Activated CD4-positive, alpha-beta T cell treated with anti-CD3 and anti-CD28 coated beads, Interleukin-2, amount 10 ng/mL, durations not matched to agents 7 days and 5 days (primary cell): ENCODE measurements at regions not wholly inside any gene's neighbourhood (a gene's known extent, or its start where the extent isn't known, plus 50 kb on each side); places are given as distances from the start of the nearest gene placed in this dataset.

Experiments
- CTCF ChIA-PET: fragments of 350-600 bp; sonication (Branson Sonifier 250); formaldehyde crosslinking; loops from one replicate; lab custom pipeline; 2021; ENCODE audit warnings: antibody characterized with exemption; lab: Charles Lee
- POLR2A ChIA-PET: fragments of 350-600 bp; sonication (Branson Sonifier 250); formaldehyde crosslinking; loops from one replicate; lab custom pipeline; 2021; ENCODE audit warnings: antibody characterized with exemption; lab: Charles Lee
- DNase-seq: peaks from one replicate; pipeline ENCODE4 v3.0.0-alpha.2; 2020
- H3K27ac Mint-ChIP-seq: one replicate; pipeline ENCODE4 v1.8.0; 2021; ENCODE audit warnings: mild to moderate bottlenecking, moderate library complexity, mixed read lengths
- H3K27me3 Mint-ChIP-seq: one replicate; pipeline ENCODE4 v1.8.0; 2021; ENCODE audit warnings: mixed read lengths
- H3K36me3 Mint-ChIP-seq: one replicate; pipeline ENCODE4 v1.8.0; 2021; ENCODE audit warnings: low read depth, mixed read lengths
- H3K4me1 Mint-ChIP-seq: one replicate; pipeline ENCODE4 v1.8.0; 2021; ENCODE audit warnings: mixed read lengths
- H3K4me3 Mint-ChIP-seq: one replicate; pipeline ENCODE4 v1.8.0; 2021; ENCODE audit warnings: mild to moderate bottlenecking, moderate library complexity, mixed read lengths
- H3K9me3 Mint-ChIP-seq: one replicate; pipeline ENCODE4 v1.8.0; 2021; ENCODE audit warnings: mixed read lengths

DNA sequence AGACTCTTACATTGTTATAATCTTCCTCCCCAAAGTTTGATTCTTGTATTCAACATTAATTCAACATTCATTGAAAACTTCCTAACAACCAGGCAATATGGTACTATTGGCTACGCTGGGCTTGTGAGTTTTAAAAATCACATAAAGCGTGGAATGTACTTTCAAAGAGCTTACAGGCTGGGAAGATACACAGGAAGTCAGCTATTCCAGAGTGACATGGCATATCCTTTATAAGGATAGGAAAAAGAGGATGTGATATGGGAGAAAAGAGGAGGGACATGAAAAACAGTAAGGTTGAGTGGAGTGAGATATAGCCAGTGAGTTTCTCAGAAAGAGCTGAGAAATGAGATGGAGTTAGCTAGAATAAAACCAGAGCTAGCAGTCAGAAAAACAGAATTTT, 103.6 kb upstream of the ATF7IP start:
- ChIA-PET CTCF (interaction anchor here (0.6 to 1.5 kb wide), 3 partner anchors 12 to 250 kb away, joined by 3 to 11 read pairs (median 4); no protein-coding TSS in a partner anchor), POLR2A (no interaction called here)
- peaks cover 31% of the 10 kb centered on the region for H3K9me3 Mint-ChIP-seq
- H3K27me3 Mint-ChIP-seq: no peaks in the 10 kb centered on the region
- DNase-seq: no peak
- H3K4me3 Mint-ChIP-seq: no peak overlapping the region
- H3K36me3 Mint-ChIP-seq: peaks cover 29% of the 10 kb centered on the region
- peaks cover 33% of the 10 kb centered on the region for H3K4me1 Mint-ChIP-seq
- H3K27ac Mint-ChIP-seq: no peak overlapping the region

DNA sequence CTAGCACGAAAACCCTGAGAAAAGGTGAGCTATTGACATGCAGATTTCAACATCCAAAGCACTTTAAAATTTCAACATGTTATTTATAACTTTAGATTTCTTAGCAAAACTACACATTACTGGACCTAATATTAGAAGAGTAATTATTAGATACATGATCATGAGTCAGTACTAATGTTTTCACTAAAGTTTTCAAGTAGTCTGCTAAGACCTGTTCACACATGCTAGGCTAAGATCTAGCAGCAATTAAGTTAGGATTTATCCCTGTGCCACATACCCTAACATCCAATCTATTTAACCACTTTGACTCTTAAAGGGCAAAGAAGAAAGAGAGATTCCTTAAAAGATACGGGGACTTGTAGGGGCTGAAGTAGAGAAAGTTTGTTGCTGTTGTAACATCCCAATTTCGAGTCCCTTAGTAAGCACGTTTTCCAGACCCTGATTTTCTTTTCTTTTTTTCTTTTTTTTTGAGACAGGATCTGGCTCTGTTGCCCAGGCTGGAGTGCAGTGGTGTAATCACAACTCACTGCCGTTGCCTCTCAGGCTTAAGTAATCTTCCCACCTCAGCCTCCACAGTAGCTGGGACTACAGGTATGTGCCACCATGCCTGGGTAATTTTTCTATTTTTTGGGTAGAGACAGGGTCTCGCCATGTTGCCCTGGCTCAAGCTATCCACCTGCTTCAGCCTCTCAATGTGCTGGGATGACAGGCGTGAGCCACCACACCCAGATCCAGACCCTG, 102.5 kb upstream of the ATF7IP start:
- Mint-ChIP-seq H3K4me3 (no peak overlapping the region), H3K4me1 (peaks cover 22% of the 10 kb centered on the region), H3K27ac (no peak overlapping the region), H3K27me3 (no peaks in the 10 kb centered on the region), H3K9me3 (peaks cover 23% of the 10 kb centered on the region), H3K36me3 (peaks cover 19% of the 10 kb centered on the region)
- DNase-seq: no peak
- POLR2A ChIA-PET: no interaction called here
- CTCF ChIA-PET: interaction anchor here (0.7 to 1.6 kb wide), 4 partner anchors 10 to 25 kb away, joined by 3 to 11 read pairs (median 5); no protein-coding TSS in a partner anchor

DNA sequence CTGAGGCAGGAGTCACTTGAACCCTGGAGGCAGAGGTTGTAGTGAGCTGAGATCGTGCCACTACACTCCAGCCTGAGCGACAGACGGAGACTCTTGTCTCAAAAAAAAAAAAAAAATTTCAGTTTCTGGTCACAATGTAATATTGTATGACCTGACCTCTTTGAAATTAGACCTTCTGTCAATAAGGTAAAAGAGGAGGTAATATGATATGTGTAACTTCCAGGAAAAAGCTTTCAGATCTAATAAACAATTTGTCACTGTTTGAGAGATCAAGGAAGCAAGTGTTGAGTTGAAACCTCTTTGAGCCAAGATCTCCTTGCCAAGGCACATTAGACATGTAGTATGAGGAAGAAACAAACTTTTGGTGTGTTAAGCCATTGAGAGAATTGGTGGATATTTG, 101.7 kb upstream of the ATF7IP start:
- ChIA-PET POLR2A (no interaction called here), CTCF (interaction anchor here (0.6 to 1.6 kb wide), 3 partner anchors 10 to 25 kb away, joined by 3 to 7 read pairs (median 3); no protein-coding TSS in a partner anchor)
- Mint-ChIP-seq H3K27me3 (no peaks in the 10 kb centered on the region), H3K4me3 (no peak overlapping the region), H3K9me3 (peaks cover 15% of the 10 kb centered on the region), H3K4me1 (peaks cover 14% of the 10 kb centered on the region), H3K27ac (no peak overlapping the region), H3K36me3 (peaks cover 11% of the 10 kb centered on the region)
- DNase-seq: no peak

DNA sequence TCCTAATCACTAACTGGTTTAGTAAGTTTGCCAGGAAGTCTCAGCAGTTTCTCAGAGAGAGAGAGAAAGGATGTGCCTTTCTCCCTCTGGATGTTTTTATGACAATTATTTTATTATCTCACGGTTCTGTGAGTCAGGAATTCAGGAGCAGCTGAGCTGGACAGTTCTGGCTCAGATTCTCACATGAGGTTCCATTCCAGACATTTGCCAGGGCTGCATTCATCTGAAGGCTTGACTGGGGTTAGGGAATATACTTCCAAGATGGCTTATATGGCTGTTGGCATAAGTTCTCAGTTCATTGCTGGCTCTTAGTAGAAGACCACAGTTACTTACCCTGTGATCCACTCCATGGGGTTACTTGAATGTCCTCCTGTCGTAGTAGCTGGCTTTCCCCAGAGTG, 101.2 kb upstream of the ATF7IP start:
- Mint-ChIP-seq H3K9me3 (peaks cover 13% of the 10 kb centered on the region), H3K36me3 (peaks cover 6% of the 10 kb centered on the region), H3K4me1 (peaks cover 11% of the 10 kb centered on the region), H3K4me3 (no peak overlapping the region), H3K27ac (no peak overlapping the region), H3K27me3 (no peaks in the 10 kb centered on the region)
- CTCF ChIA-PET: interaction anchor here (1.0 to 1.6 kb wide), 2 partner anchors 9 to 26 kb away, joined by 3 to 7 read pairs; no protein-coding TSS in a partner anchor
- DNase-seq: no peak
- POLR2A ChIA-PET: interaction anchor here (0.6 kb wide), 1 partner anchor 134 kb away, joined by 4 read pairs; no protein-coding TSS in a partner anchor

DNA sequence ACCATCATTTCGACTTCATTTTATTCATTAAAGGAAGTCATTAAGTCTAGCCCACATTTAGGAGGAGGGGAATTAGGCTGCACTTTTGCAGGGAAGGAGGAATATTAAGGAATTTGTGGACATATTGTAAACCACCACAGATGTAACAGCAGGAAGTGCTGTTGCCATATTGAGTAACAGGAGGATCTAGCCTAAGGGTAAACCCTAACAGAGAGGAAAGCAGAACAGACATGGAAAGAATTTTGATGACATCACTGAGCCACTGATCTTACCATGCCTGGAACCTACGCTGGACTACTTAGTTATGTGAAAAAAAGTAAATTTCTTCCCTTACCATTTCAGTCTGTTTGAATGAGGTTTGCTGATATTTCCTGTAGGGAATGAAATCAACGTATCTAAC, 100.7 kb upstream of the ATF7IP start:
- DNase-seq: no peak
- POLR2A ChIA-PET: no interaction called here
- H3K9me3 Mint-ChIP-seq: peaks cover 13% of the 10 kb centered on the region
- H3K4me3 Mint-ChIP-seq: no peak overlapping the region
- peaks cover 11% of the 10 kb centered on the region for H3K4me1 Mint-ChIP-seq
- H3K36me3 Mint-ChIP-seq: peaks cover 6% of the 10 kb centered on the region
- CTCF ChIA-PET: interaction anchor here (1.6 kb wide), 1 partner anchor 9 kb away, joined by 7 read pairs; no protein-coding TSS in a partner anchor
- H3K27ac Mint-ChIP-seq: no peak overlapping the region
- H3K27me3 Mint-ChIP-seq: no peaks in the 10 kb centered on the region

DNA sequence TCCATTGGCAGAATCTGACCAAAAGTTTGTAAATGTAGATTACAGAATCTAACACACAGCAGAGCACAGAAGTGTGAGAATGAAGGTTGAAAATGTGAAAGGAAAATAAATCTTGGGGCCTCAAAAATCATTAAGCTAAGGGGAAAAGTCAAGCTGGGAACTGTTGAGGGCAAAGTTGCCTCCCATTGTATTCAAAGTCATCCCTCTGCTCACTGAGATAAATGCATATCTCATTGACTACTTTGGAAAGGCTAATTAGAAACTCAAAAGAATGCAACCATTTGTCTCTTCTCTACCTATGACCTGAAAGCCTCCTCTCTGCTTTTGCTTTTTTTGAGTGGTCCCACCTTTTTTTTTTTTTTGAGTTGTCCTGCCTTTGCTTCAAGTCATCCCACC, 97.4 kb upstream of the ATF7IP start:
- H3K9me3 Mint-ChIP-seq: peaks cover 12% of the 10 kb centered on the region
- H3K36me3 Mint-ChIP-seq: peaks cover 1% of the 10 kb centered on the region
- peaks cover 10% of the 10 kb centered on the region for H3K4me1 Mint-ChIP-seq
- ChIA-PET CTCF (interaction anchor here (0.6 kb wide), 1 partner anchor 9 kb away, joined by 3 read pairs; no protein-coding TSS in a partner anchor), POLR2A (no interaction called here)
- no peak overlapping the region for H3K27ac Mint-ChIP-seq
- H3K4me3 Mint-ChIP-seq: no peak overlapping the region
- no peak for DNase-seq
- no peaks in the 10 kb centered on the region for H3K27me3 Mint-ChIP-seq

DNA sequence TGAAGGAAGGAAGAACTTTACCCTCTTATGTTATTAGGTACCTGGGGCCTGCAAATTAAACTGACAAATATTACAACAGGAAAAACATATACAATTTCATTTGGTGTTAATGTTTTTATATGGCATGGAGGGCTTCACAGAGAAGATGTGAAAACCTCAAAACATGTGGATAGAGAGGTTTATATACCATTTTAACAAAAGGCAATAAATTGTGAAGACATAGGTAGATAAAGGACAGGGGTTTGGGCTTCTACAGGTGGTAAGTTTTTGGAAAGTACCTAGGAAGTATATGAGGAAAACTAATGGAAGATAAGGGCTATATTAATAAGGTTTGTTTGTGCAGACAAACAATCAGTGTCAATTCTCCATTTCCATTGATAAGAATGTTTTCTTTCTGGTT, 95.1 kb upstream of the ATF7IP start:
- Mint-ChIP-seq H3K27me3 (no peaks in the 10 kb centered on the region), H3K4me1 (peaks cover 16% of the 10 kb centered on the region), H3K27ac (no peak overlapping the region), H3K36me3 (peaks cover 3% of the 10 kb centered on the region), H3K9me3 (peaks cover 19% of the 10 kb centered on the region), H3K4me3 (no peak overlapping the region)
- ChIA-PET POLR2A (no interaction called here), CTCF (interaction anchor here (0.6 kb wide), 1 partner anchor 19 kb away, joined by 3 read pairs; no protein-coding TSS in a partner anchor)
- no peak for DNase-seq

DNA sequence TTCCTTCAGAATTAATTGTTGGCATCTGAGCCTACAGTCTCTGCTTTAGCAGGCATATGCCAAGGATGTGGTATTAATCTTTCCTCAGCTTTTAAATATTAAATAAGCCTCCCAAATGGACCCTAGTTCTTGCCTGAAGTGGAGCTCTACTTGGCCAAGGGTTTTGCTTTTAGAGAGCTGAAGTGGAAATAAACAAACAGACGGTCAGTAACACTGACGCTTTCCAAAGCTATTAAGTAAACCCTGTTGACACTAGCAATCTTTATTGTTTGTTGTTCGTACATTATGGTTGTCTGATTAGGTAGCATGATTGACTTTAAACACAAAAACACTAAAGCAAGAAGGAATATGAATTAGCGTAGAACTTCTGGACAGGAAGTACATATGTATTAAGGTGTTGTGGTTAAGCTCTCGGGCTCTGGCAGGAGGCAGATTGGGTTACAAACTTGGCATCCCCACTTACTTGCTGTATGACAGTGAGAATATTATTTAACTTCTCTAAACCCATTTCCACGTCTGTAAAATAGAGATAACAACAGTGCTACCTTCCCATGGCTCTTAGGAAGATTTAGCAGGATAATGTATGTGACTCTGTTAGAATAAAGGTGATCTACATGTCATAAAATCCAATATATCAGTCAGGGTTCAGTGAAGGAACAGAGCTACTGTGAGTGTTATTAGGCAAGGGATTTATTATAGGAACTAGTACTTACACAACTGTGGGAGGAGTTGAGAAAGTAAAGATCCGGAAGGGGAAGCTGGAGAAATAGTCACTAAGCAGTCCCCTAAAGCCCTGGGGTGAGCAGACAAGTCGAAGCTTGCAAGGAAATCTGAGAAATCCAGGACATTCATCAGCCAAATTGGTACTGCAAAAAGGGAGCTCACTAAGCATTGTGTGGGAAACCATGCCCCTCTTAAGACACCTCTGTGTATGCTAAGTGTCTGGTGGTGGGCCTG, 92.2 kb upstream of the ATF7IP start:
- Mint-ChIP-seq H3K4me1 (peaks cover 26% of the 10 kb centered on the region), H3K36me3 (peaks cover 3% of the 10 kb centered on the region), H3K9me3 (peaks cover 26% of the 10 kb centered on the region), H3K27me3 (no peaks in the 10 kb centered on the region), H3K4me3 (no peak overlapping the region), H3K27ac (peak overlapping the region; percentile 10)
- no peak for DNase-seq
- CTCF ChIA-PET: interaction anchor here (0.6 to 2.9 kb wide), 12 partner anchors 9 to 98 kb away, joined by 3 to 11 read pairs (median 4); partner anchors contain the start of gene ATF7IP
- POLR2A ChIA-PET: interaction anchor here (0.7 kb wide), 1 partner anchor 86 kb away, joined by 3 read pairs; no protein-coding TSS in a partner anchor

DNA sequence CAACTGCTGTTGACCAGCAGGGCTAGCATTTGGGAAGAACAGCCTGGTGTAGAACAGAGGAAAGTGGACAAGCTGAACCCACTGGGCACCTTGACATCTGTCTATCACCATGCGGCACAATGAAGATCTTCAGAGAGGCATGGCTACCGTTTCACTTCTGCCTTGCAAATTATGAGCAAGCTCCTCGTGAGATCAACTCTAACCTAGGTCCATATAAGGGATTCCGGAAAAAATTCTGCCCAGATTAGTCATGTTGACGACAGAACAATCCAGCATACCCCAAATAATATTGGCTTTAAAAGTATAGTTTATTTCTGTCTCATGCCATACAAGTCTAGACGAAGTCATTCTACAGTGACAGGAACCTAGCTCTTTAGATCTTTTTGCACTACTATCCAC, 91.6 kb upstream of the ATF7IP start:
- H3K4me3 Mint-ChIP-seq: no peak overlapping the region
- peaks cover 3% of the 10 kb centered on the region for H3K36me3 Mint-ChIP-seq
- DNase-seq: no peak
- H3K4me1 Mint-ChIP-seq: peaks cover 26% of the 10 kb centered on the region
- peaks cover 26% of the 10 kb centered on the region for H3K9me3 Mint-ChIP-seq
- H3K27ac Mint-ChIP-seq: no peak overlapping the region
- CTCF ChIA-PET: interaction anchor here (0.7 to 2.9 kb wide), 10 partner anchors 10 to 98 kb away, joined by 3 to 11 read pairs (median 5); partner anchors contain the start of gene ATF7IP
- no peaks in the 10 kb centered on the region for H3K27me3 Mint-ChIP-seq
- POLR2A ChIA-PET: no interaction called here

DNA sequence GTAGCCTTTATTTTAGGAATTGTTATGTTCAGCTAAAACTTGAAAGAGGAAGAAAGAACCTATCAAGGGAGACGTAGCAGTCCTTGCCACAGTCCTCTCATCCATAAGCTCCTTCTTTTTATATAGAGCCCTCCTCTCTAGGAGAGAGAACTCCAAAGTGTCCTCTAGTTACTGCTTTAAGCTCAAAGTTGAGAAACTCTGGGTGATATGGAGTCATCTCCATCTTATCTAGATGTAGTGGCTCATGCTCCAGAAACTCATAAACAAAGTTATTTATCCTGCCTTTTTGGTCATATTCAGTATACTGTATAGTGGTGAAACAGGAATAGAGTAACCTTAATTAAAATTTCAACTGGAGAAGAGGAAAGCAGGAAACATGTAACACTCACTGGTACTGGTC, 90.4 kb upstream of the ATF7IP start:
- Mint-ChIP-seq H3K27ac (no peak overlapping the region), H3K4me1 (peaks cover 26% of the 10 kb centered on the region), H3K4me3 (no peak overlapping the region), H3K36me3 (peaks cover 3% of the 10 kb centered on the region), H3K27me3 (no peaks in the 10 kb centered on the region), H3K9me3 (peaks cover 28% of the 10 kb centered on the region)
- ChIA-PET CTCF (interaction anchor here (1.0 to 2.9 kb wide), 4 partner anchors 9 to 179 kb away, joined by 3 to 11 read pairs (median 4); no protein-coding TSS in a partner anchor), POLR2A (no interaction called here)
- DNase-seq: no peak

DNA sequence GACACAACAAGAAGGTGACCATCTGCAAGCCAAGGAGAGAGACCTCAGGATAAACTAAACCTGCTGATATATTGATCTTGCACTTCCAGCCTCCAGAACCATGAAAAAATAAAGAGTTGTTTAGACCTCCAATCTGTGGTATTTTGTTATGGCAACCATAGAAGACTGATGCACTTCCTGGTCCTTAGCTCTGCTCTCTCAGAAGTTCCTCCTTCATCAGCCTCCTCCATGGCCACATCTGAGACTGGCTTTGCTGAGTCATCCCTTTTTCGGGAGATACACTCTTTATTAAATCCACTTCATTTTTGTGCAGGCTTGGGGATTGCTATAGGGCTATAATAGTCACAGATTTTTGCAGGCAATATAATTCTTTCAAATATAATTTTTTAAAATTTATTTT, 89.6 kb upstream of the ATF7IP start:
- ChIA-PET POLR2A (no interaction called here), CTCF (interaction anchor here (0.7 to 1.5 kb wide), 3 partner anchors 12 to 178 kb away, joined by 3 to 5 read pairs (median 4); no protein-coding TSS in a partner anchor)
- no peak overlapping the region for H3K27ac Mint-ChIP-seq
- DNase-seq: no peak
- no peak overlapping the region for H3K4me3 Mint-ChIP-seq
- peaks cover 26% of the 10 kb centered on the region for H3K4me1 Mint-ChIP-seq
- peaks cover 2% of the 10 kb centered on the region for H3K36me3 Mint-ChIP-seq
- H3K9me3 Mint-ChIP-seq: peaks cover 27% of the 10 kb centered on the region
- H3K27me3 Mint-ChIP-seq: no peaks in the 10 kb centered on the region

DNA sequence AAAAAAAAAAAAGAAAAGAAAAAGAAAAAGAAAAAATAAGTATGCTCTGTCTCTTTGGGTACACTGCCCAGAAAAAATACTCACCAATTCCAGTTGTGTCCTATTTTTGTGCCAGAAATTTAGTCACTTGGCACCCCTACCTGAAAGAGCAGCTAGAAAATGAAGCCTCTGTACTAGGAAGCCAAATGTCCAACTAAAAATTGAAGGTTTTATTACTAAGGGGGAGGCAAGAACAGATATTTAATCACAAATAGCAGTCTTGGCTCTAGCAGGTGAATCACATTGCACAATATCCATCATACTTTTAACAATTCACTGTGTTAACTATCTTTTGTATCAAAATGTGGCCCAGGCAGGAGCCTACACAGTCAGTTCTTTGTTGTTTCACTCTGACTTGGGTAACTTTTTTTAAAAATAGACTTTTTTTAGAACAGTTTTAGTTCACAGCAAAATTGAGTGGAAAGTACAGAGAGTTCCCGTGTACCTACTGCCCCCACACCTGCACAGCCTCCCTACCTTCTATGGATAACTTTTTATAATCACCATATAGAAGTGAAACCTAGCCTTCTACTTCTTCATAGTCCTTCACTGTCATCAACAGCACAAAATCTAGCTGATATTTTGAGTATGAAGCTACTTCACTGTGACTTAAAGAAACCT, 87.1 kb upstream of the ATF7IP start:
- no peak for DNase-seq
- H3K9me3 Mint-ChIP-seq: peaks cover 23% of the 10 kb centered on the region
- peaks cover 16% of the 10 kb centered on the region for H3K4me1 Mint-ChIP-seq
- POLR2A ChIA-PET: no interaction called here
- no peak overlapping the region for H3K4me3 Mint-ChIP-seq
- H3K27ac Mint-ChIP-seq: no peak overlapping the region
- CTCF ChIA-PET: no interaction called here
- no peaks in the 10 kb centered on the region for H3K27me3 Mint-ChIP-seq
- peaks cover 2% of the 10 kb centered on the region for H3K36me3 Mint-ChIP-seq
